Sigmoid colon (tissue), 6 donors: ENCODE measurements at regions not wholly inside any gene's neighbourhood (a gene's known extent, or its start where the extent isn't known, plus 50 kb on each side); places are given as distances from the start of the nearest gene placed in this dataset.
A peak's percentile ranks its signal among the peaks of the same experiment; 100 is the strongest.

ENCODE experiments used
- DNase-seq: peaks from one replicate; pipeline ENCODE4 v3.0.0-alpha.2; 2019
- H3K27ac ChIP-seq, 4 donors: fragments of 200-600 bp; sonication (generic); one replicate each; pipeline ENCODE4 v1.5.1; 2016 to 2019; ENCODE audit warnings: mild to moderate bottlenecking in 1 of 4
- H3K27me3 ChIP-seq, 3 donors: fragments of 200-600 bp; sonication (generic); one replicate each; pipeline ENCODE4 v1.5.1; 2019; ENCODE audit warnings: mild to moderate bottlenecking in 1 of 3
- H3K36me3 ChIP-seq, 4 donors: fragments of 200-600 bp; sonication (generic); one replicate each; pipeline ENCODE4 v1.5.1; 2016 to 2019
- H3K4me1 ChIP-seq, 4 donors: fragments of 200-600 bp; sonication (generic); one replicate each; pipeline ENCODE4 v1.5.1; 2017 to 2019
- H3K4me3 ChIP-seq, 4 donors: fragments of 200-600 bp; sonication (generic); one replicate each; pipeline ENCODE4 v1.5.1; 2017 to 2019; ENCODE audit warnings: mild to moderate bottlenecking in 2 of 4, moderate library complexity in 1 of 4
- H3K9me3 ChIP-seq, 4 donors: fragments of 200-600 bp in 3 of 4; sonication (generic) in 3 of 4; one replicate each; pipeline versions ENCODE4 v1.5.1 to v1.6.1; 2013 to 2019
- EP300 ChIP-seq, 4 donors: sonication (generic); formaldehyde crosslinking; IDR thresholded peaks; one replicate each; pipeline ENCODE4 v1.6.1; 2017; ENCODE audit warnings: antibody characterized with exemption in 4 of 4
- POLR2A ChIP-seq, 2 donors: fragments of 450-650 bp; IDR thresholded peaks; one replicate each; pipeline ENCODE4 v1.6.1; 2016; ENCODE audit warnings: antibody characterized with exemption in 2 of 2, mild to moderate bottlenecking in 2 of 2, moderate library complexity in 2 of 2
- POLR2AphosphoS5 ChIP-seq, 4 donors: sonication (generic); formaldehyde crosslinking; IDR thresholded peaks; one replicate each; pipeline ENCODE4 v1.6.1; 2017; ENCODE audit warnings: antibody characterized with exemption in 4 of 4
- WGBS, 2 donors: extraction: QIAGEN DNeasy Blood & Tissue Kit; methylation state at CpG; one replicate each; pipeline ENCODE4 v1.1.7; 2013; 5-methylcytosine and 5-hydroxymethylcytosine counted together
- intact Hi-C: fragments of 100-400 bp; cut with DNase I; formaldehyde crosslinking; loops from one replicate; pipeline ENCODE4 v1.15.1; 2023
- TF ChIP-seq, protein P1 (sequence below), 4 experiments: fragments of 450-650 bp in 3 of 4; fragments of 200-600 bp in 1 of 4; IDR thresholded peaks; one replicate each; pipeline ENCODE4 v1.5.1; 2016 to 2019; ENCODE audit warnings: antibody characterized with exemption in 4 of 4, mild to moderate bottlenecking in 3 of 4, moderate library complexity in 2 of 4
- donor health status: healthy with polysubstance abuse.
- donor health status: healthy.

- peaks cover 0 to 10% (median 2%) of the 10 kb centered on the region in 4 donors for H3K4me1 ChIP-seq
- no peak for DNase-seq
- no peaks in the 10 kb centered on the region for H3K36me3 ChIP-seq
- no peaks in the 10 kb centered on the region for H3K27me3 ChIP-seq
- no peak overlapping the region for H3K27ac ChIP-seq
- 91 to 93% methylated on average over 15 of the region's 15 CpGs for WGBS, 2 donors
- H3K9me3 ChIP-seq, result no peaks in the 10 kb centered on the region
- no peak overlapping the region for H3K4me3 ChIP-seq
- intact Hi-C loops, result no loop called here
- TF ChIP-seq, protein P1, sequence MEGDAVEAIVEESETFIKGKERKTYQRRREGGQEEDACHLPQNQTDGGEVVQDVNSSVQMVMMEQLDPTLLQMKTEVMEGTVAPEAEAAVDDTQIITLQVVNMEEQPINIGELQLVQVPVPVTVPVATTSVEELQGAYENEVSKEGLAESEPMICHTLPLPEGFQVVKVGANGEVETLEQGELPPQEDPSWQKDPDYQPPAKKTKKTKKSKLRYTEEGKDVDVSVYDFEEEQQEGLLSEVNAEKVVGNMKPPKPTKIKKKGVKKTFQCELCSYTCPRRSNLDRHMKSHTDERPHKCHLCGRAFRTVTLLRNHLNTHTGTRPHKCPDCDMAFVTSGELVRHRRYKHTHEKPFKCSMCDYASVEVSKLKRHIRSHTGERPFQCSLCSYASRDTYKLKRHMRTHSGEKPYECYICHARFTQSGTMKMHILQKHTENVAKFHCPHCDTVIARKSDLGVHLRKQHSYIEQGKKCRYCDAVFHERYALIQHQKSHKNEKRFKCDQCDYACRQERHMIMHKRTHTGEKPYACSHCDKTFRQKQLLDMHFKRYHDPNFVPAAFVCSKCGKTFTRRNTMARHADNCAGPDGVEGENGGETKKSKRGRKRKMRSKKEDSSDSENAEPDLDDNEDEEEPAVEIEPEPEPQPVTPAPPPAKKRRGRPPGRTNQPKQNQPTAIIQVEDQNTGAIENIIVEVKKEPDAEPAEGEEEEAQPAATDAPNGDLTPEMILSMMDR (IDR thresholded peaks at IDR 0.05), result no peak
- TF ChIP-seq EP300 (IDR thresholded peaks at IDR 0.05) (no peak), POLR2AphosphoS5 (IDR thresholded peaks at IDR 0.05) (no peak), POLR2A (IDR thresholded peaks at IDR 0.05) (no peak)
Measured at GRCh38 chr3:40997711-40998519, 201.4 kb upstream of the CTNNB1 start.

DNA sequence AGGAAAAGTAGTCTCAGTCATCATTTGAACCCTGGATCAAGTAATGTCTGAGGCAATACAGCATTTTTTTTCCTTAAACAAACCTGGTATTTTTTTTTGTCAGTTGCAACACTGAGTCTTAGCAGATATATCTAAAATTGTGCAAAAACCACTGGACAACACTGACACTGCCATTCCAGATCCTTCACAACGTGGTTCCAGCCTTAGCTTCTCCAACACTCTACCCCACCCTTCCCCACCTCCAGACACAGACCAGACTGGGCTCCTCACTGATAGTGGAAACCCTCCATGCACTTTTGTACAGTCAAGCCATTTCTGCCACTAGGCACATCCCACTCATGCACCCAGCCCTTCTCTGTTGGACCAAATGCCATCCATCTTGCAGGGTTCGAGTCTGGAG lies 199.6 kb upstream of the CTNNB1 start:
- Histone ChIP-seq H3K36me3 (no peaks in the 10 kb centered on the region), H3K4me3 (no peak overlapping the region), H3K27me3 (no peaks in the 10 kb centered on the region), H3K4me1 (peaks cover 0 to 10% (median 2%) of the 10 kb centered on the region in 4 donors), H3K9me3 (no peaks in the 10 kb centered on the region), H3K27ac (no peak overlapping the region)
- no peak for TF ChIP-seq POLR2A (IDR thresholded peaks at IDR 0.05)
- TF ChIP-seq, protein P1 (IDR thresholded peaks at IDR 0.05), result no peak
- no peak for TF ChIP-seq EP300 (IDR thresholded peaks at IDR 0.05)
- no peak for TF ChIP-seq POLR2AphosphoS5 (IDR thresholded peaks at IDR 0.05)
- no peak for DNase-seq
- intact Hi-C loops, result no loop called here
- WGBS, 2 donors, result 80 to 81% methylated on average over 2 of the region's 2 CpGs

DNA sequence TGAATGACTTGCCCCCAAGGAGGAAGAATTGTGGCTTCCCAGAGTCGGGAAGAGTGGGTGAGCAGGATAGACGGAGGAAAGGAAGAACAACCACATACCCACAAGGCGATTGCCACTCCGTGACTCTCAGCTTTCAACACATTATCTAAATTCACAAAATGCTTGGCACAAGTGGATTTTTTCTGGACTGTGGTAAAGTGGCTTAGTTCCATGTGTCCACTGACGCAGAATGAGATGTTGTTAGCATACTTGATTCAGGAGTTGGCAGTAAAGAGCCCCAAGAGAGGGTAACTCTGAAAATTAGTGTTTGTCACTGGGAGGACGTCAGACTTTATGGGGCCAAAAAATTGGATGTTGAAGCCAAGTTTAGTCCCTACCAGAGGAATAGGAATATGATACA lies 198.8 kb upstream of the CTNNB1 start:
- 82 to 88% methylated on average over 6 of the region's 6 CpGs for WGBS, 2 donors
- no peak for DNase-seq
- Histone ChIP-seq H3K27me3 (no peaks in the 10 kb centered on the region), H3K36me3 (no peaks in the 10 kb centered on the region), H3K4me1 (peaks cover 0 to 10% (median 2%) of the 10 kb centered on the region in 4 donors), H3K27ac (no peak overlapping the region), H3K4me3 (no peak overlapping the region), H3K9me3 (no peaks in the 10 kb centered on the region)
- intact Hi-C loops, result no loop called here
- peak in 1 of 4 donors; percentile 20 for TF ChIP-seq POLR2AphosphoS5 (IDR thresholded peaks at IDR 0.05)
- no peak for TF ChIP-seq POLR2A (IDR thresholded peaks at IDR 0.05)

DNA sequence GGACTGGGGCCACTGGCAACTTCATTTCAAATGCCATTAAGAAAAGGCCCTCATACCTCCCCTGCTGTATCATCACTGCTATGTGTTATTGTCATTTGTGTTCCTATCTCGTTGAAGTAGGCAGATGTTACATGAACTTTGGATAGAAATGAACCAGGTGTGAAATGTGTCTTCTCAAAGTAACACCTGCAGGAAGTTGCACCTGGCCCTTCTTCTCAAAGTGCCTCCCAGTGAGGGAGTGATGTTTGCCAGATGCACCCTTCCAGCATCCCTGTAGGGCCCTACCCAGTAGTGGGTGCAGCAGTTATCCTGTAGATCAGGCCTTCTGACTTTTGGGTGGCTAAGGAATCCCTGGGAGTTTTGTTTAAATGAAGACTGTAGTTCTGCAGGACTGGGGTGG lies 197.7 kb upstream of the CTNNB1 start:
- H3K27me3 ChIP-seq, result no peaks in the 10 kb centered on the region
- no peaks in the 10 kb centered on the region for H3K36me3 ChIP-seq
- intact Hi-C loops, result no loop called here
- no peak overlapping the region for H3K4me3 ChIP-seq
- H3K27ac ChIP-seq, result no peak overlapping the region
- peaks cover 0 to 4% (median 0%) of the 10 kb centered on the region in 4 donors for H3K4me1 ChIP-seq
- WGBS, 2 donors, result 5 to 48% methylated on average over 1 of the region's 1 CpG
- no peak for DNase-seq
- TF ChIP-seq POLR2AphosphoS5 (IDR thresholded peaks at IDR 0.05) (no peak), POLR2A (IDR thresholded peaks at IDR 0.05) (no peak), EP300 (IDR thresholded peaks at IDR 0.05) (no peak)
- TF ChIP-seq, protein P1 (IDR thresholded peaks at IDR 0.05), result no peak
- no peaks in the 10 kb centered on the region for H3K9me3 ChIP-seq

DNA sequence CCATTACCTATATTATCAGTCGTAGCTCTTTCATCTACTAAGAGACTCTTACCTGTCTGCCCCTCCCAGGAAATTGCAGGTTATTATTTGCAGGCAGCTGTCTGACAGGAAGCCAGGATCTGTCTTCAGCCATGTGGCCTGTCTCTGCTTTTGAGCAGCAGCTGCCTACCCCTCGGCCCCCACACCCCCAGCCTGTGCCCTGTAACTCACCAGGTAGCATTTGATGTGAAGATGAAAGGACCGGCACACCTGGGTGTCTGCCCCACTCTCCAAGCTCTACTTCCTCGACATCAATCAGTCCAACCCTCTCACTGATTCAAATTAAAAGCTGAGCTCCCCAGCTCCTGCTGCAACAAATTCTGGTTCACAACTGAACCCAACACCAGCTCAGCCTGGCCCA lies 197.2 kb upstream of the CTNNB1 start:
- Histone ChIP-seq H3K27me3 (no peaks in the 10 kb centered on the region), H3K27ac (no peak overlapping the region), H3K4me1 (no peaks in the 10 kb centered on the region), H3K4me3 (no peak overlapping the region), H3K9me3 (peaks cover 0 to under 1% (median 0%) of the 10 kb centered on the region in 4 donors), H3K36me3 (no peaks in the 10 kb centered on the region)
- TF ChIP-seq EP300 (IDR thresholded peaks at IDR 0.05), result no peak
- no peak for DNase-seq
- WGBS, 2 donors, result 16 to 44% methylated on average over 4 of the region's 4 CpGs
- intact Hi-C loops, result no loop called here

GRCh38 chr3:41007399-41007798 lies 191.9 kb upstream of the CTNNB1 start:
- no peak for DNase-seq
- no peaks in the 10 kb centered on the region for H3K36me3 ChIP-seq
- peaks cover 0 to 3% (median 0%) of the 10 kb centered on the region in 4 donors for H3K9me3 ChIP-seq
- TF ChIP-seq POLR2A (IDR thresholded peaks at IDR 0.05) (no peak), EP300 (IDR thresholded peaks at IDR 0.05) (no peak), POLR2AphosphoS5 (IDR thresholded peaks at IDR 0.05) (no peak)
- no peaks in the 10 kb centered on the region for H3K27me3 ChIP-seq
- intact Hi-C loops, result no loop called here
- no peak overlapping the region for H3K4me3 ChIP-seq
- H3K4me1 ChIP-seq, result no peaks in the 10 kb centered on the region
- no peak overlapping the region for H3K27ac ChIP-seq
